ENCODE measurements at regions not wholly inside any gene's neighbourhood (a gene's known extent, or its start where the extent isn't known, plus 50 kb on each side); places are given as distances from the start of the nearest gene placed in this dataset.

- Mint-ChIP-seq H3K36me3 (ENCODE audit: insufficient read depth, unreplicated experiment) (peaks cover 5% of the 10 kb centered on the region), H3K4me1 (ENCODE audit: insufficient read depth, unreplicated experiment) (no peaks in the 10 kb centered on the region), H3K9me3 (ENCODE audit: unreplicated experiment) (no peaks in the 10 kb centered on the region), H3K4me3 (ENCODE audit: unreplicated experiment) (no peak overlapping the region), H3K27ac (ENCODE audit: low read depth, unreplicated experiment) (no peak overlapping the region), H3K27me3 (ENCODE audit: insufficient read depth, unreplicated experiment) (peaks cover 7% of the 10 kb centered on the region)
- no TSS peak for BruUV-seq (replicated peaks)
- TF ChIP-seq, protein P1, sequence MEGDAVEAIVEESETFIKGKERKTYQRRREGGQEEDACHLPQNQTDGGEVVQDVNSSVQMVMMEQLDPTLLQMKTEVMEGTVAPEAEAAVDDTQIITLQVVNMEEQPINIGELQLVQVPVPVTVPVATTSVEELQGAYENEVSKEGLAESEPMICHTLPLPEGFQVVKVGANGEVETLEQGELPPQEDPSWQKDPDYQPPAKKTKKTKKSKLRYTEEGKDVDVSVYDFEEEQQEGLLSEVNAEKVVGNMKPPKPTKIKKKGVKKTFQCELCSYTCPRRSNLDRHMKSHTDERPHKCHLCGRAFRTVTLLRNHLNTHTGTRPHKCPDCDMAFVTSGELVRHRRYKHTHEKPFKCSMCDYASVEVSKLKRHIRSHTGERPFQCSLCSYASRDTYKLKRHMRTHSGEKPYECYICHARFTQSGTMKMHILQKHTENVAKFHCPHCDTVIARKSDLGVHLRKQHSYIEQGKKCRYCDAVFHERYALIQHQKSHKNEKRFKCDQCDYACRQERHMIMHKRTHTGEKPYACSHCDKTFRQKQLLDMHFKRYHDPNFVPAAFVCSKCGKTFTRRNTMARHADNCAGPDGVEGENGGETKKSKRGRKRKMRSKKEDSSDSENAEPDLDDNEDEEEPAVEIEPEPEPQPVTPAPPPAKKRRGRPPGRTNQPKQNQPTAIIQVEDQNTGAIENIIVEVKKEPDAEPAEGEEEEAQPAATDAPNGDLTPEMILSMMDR (IDR thresholded peaks at IDR 0.05; ENCODE audit: unreplicated experiment) = no peak
- CTCF ChIA-PET = interaction anchor here (0.6 kb wide), 1 partner anchor 273 kb away, joined by 3 read pairs; no protein-coding TSS in a partner anchor
- DNase-seq (ENCODE audit: unreplicated experiment) = no peak
- intact Hi-C loops (cut with micrococcal nuclease) = no loop called here
- POLR2A ChIA-PET = no interaction called here
These were observed 781.6 kb downstream of the ETS1 start for GRCh38 chr11:127805771-127806170.

- no peak for DNase-seq (ENCODE audit: unreplicated experiment)
- BruUV-seq (replicated peaks) = no TSS peak
- peaks cover 5% of the 10 kb centered on the region for H3K36me3 Mint-ChIP-seq (ENCODE audit: insufficient read depth, unreplicated experiment)
- ChIA-PET CTCF (interaction anchor here (0.6 to 0.7 kb wide), 2 partner anchors 195 to 274 kb away, joined by 3 read pairs; no protein-coding TSS in a partner anchor), POLR2A (no interaction called here)
- intact Hi-C loops (cut with micrococcal nuclease) = no loop called here
- TF ChIP-seq, protein P1 (IDR thresholded peaks at IDR 0.05; ENCODE audit: unreplicated experiment) = no peak
- no peak overlapping the region for H3K4me3 Mint-ChIP-seq (ENCODE audit: unreplicated experiment)
- no peak overlapping the region for H3K27ac Mint-ChIP-seq (ENCODE audit: low read depth, unreplicated experiment)
- no peaks in the 10 kb centered on the region for H3K9me3 Mint-ChIP-seq (ENCODE audit: unreplicated experiment)
- H3K27me3 Mint-ChIP-seq (ENCODE audit: insufficient read depth, unreplicated experiment) = no peaks in the 10 kb centered on the region
- no peaks in the 10 kb centered on the region for H3K4me1 Mint-ChIP-seq (ENCODE audit: insufficient read depth, unreplicated experiment)
These were observed 782.5 kb downstream of the ETS1 start for GRCh38 chr11:127804747-127805400.

DNA sequence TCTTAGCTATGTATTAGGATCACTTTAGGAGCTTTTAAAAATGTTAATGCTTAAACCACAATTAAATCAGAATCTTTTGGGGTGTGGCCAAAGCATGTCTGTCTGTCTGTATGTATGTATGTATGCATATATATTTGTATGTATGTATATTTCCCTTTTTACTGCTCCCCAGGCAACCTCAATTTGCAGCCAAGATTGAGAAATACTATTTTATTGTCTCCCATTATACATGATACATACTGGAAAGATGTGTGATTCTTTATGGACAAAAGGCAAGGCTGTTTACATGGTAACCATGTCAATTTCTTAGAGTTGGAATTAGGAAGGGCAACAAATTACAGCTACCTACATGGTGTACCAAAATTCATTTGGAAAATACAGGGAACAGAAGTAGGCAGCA is 783.6 kb downstream of the ETS1 start:
- no peak overlapping the region for H3K27ac Mint-ChIP-seq (ENCODE audit: low read depth, unreplicated experiment)
- H3K4me1 Mint-ChIP-seq (ENCODE audit: insufficient read depth, unreplicated experiment) = no peaks in the 10 kb centered on the region
- no peaks in the 10 kb centered on the region for H3K27me3 Mint-ChIP-seq (ENCODE audit: insufficient read depth, unreplicated experiment)
- peaks cover 3% of the 10 kb centered on the region for H3K36me3 Mint-ChIP-seq (ENCODE audit: insufficient read depth, unreplicated experiment)
- BruUV-seq (replicated peaks) = no TSS peak
- no peak for DNase-seq (ENCODE audit: unreplicated experiment)
- ChIA-PET POLR2A (no interaction called here), CTCF (no interaction called here)
- H3K9me3 Mint-ChIP-seq (ENCODE audit: unreplicated experiment) = peaks cover 8% of the 10 kb centered on the region
- no peak overlapping the region for H3K4me3 Mint-ChIP-seq (ENCODE audit: unreplicated experiment)
- intact Hi-C loops (cut with micrococcal nuclease) = no loop called here
- TF ChIP-seq, protein P1 (IDR thresholded peaks at IDR 0.05; ENCODE audit: unreplicated experiment) = no peak

- CTCF ChIA-PET = no interaction called here
These were observed 786.2 kb downstream of the ETS1 start for GRCh38 chr11:127800989-127801688.

More at GRCh38 chr11:127800989-127801688, 786.2 kb downstream of the ETS1 start:
- Mint-ChIP-seq H3K4me3 (ENCODE audit: unreplicated experiment) (no peak overlapping the region), H3K27ac (ENCODE audit: low read depth, unreplicated experiment) (no peak overlapping the region), H3K9me3 (ENCODE audit: unreplicated experiment) (peaks cover 8% of the 10 kb centered on the region), H3K36me3 (ENCODE audit: insufficient read depth, unreplicated experiment) (no peaks in the 10 kb centered on the region), H3K27me3 (ENCODE audit: insufficient read depth, unreplicated experiment) (no peaks in the 10 kb centered on the region), H3K4me1 (ENCODE audit: insufficient read depth, unreplicated experiment) (no peaks in the 10 kb centered on the region)
- no peak for DNase-seq (ENCODE audit: unreplicated experiment)
- BruUV-seq (replicated peaks) = no TSS peak
- TF ChIP-seq, protein P1 (IDR thresholded peaks at IDR 0.05; ENCODE audit: unreplicated experiment) = no peak
- POLR2A ChIA-PET = no interaction called here
- intact Hi-C loops (cut with micrococcal nuclease) = no loop called here

Data from MCF 10A (cell line).